ENCODE measurements at regions not wholly inside any gene's neighbourhood (a gene's known extent, or its start where the extent isn't known, plus 50 kb on each side); places are given as distances from the start of the nearest gene placed in this dataset.

DNA sequence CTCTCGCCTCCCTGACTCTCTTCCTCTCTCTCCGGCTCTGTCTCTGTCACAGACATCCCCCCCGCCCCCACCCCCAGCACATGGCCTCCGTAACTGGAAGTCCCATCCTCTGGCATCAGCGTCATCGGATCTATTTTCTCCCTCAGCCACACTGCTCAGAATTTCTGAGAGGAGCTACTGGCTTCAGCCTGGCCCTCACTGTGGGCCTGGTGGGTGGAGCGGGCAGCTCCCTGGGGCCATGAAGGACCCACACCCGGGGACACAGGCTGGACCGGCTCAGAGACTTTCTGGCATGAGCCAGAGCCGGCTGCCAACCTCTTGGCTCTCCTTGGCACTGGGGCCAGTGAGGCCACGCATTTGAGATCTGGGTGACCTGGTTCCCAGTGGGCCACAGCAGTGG is 61.2 kb upstream of the CASZ1 start:
- Histone ChIP-seq H3K36me3 (ENCODE audit: control insufficient read depth, insufficient read depth, low read length) (no peaks in the 10 kb centered on the region), H3K27me3 (ENCODE audit: control insufficient read depth, insufficient read depth, low read length) (peaks cover 7% of the 10 kb centered on the region), H3K4me3 (ENCODE audit: low read depth, low read length) (no peak overlapping the region)
- POLR2A ChIA-PET = no interaction called here
- DNase-seq (ENCODE audit: low read depth) = no peak
- TF ChIP-seq, protein P1, sequence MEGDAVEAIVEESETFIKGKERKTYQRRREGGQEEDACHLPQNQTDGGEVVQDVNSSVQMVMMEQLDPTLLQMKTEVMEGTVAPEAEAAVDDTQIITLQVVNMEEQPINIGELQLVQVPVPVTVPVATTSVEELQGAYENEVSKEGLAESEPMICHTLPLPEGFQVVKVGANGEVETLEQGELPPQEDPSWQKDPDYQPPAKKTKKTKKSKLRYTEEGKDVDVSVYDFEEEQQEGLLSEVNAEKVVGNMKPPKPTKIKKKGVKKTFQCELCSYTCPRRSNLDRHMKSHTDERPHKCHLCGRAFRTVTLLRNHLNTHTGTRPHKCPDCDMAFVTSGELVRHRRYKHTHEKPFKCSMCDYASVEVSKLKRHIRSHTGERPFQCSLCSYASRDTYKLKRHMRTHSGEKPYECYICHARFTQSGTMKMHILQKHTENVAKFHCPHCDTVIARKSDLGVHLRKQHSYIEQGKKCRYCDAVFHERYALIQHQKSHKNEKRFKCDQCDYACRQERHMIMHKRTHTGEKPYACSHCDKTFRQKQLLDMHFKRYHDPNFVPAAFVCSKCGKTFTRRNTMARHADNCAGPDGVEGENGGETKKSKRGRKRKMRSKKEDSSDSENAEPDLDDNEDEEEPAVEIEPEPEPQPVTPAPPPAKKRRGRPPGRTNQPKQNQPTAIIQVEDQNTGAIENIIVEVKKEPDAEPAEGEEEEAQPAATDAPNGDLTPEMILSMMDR (IDR thresholded peaks at IDR 0.05; ENCODE audit: insufficient read depth, low read depth, low read length) = no peak
- CTCF ChIA-PET = no interaction called here

DNA sequence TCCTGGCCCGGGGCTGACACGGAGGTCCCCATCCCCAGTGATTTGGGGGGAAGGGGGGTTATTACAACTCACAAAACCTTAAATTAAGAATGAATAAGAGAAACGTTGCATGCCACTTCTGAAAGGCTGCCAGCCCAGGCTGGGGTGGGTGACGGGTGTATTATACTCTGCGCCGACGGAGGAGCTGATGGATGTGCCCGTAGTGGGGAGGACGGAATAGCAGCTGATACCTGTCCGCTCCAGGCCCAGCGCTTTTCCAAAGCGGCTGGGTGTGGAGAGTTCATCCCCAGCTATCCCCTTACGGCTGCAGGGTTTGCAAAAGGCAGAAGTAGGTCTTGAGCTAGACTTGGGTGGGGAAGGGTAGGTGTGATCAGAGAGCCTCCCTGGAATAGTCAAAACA is 63.8 kb upstream of the CASZ1 start:
- H3K4me3 ChIP-seq (ENCODE audit: low read depth, low read length) = no peak overlapping the region
- peaks cover 19% of the 10 kb centered on the region for H3K27me3 ChIP-seq (ENCODE audit: control insufficient read depth, insufficient read depth, low read length)
- TF ChIP-seq, protein P1 (IDR thresholded peaks at IDR 0.05; ENCODE audit: insufficient read depth, low read depth, low read length) = no peak
- DNase-seq (ENCODE audit: low read depth) = no peak
- ChIA-PET CTCF (interaction anchor here (0.8 to 1.2 kb wide), 2 partner anchors 352 to 353 kb away, joined by 5 to 6 read pairs; no protein-coding TSS in a partner anchor), POLR2A (no interaction called here)
- no peaks in the 10 kb centered on the region for H3K36me3 ChIP-seq (ENCODE audit: control insufficient read depth, insufficient read depth, low read length)

DNA sequence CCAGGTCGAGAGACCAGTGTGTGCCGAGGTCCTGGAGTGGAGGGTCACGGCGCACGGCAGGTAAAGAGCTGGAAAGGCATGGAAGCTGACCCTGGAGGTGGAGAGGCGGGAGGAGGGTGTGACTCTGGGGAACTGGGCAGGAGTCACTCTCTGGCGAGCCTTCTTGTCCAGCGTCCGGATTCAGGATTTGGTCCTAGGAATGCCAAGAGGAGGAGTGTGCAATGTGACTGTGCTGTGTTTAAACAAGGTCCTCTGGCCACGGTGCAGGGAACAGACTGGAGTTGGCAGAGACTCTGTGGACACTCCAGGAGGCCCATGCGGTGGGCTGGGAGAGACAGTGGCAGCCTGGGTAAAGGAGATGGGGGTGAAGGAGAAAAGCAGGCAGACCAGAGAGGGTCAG is 64.2 kb upstream of the CASZ1 start:
- CTCF ChIA-PET = interaction anchor here (0.8 to 1.9 kb wide), 4 partner anchors 347 to 366 kb away, joined by 5 to 12 read pairs (median 6); no protein-coding TSS in a partner anchor

DNA sequence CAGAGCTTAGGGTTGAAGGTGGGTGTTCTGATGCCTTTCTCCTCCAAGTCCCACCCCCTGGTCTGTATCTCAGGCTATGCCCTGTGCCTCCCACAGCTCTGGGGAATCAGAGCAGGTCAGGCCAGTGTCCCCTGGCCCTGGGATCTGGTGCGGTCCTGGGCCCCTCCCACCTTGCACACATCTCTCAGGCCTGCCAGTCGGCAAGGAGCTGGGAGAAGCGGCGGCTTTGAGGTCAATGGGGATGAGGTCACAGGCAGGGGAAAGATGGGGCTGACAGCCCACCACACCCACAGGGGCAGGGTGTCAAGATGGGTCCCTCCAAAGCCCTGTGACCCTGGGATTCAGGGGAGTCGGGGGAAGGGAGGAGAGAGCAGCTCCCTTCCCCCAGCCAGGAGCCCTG is 65.4 kb upstream of the CASZ1 start:
- ChIA-PET POLR2A (no interaction called here), CTCF (interaction anchor here (1.1 to 1.9 kb wide), 4 partner anchors 348 to 367 kb away, joined by 3 to 12 read pairs (median 6); no protein-coding TSS in a partner anchor)
- no peak for DNase-seq (ENCODE audit: low read depth)

More for the DNA sequence above, 64.2 kb upstream of the CASZ1 start:
- peaks cover 19% of the 10 kb centered on the region for H3K27me3 ChIP-seq (ENCODE audit: control insufficient read depth, insufficient read depth, low read length)
- POLR2A ChIA-PET = no interaction called here
- DNase-seq (ENCODE audit: low read depth) = no peak
- TF ChIP-seq, protein P1 (IDR thresholded peaks at IDR 0.05; ENCODE audit: insufficient read depth, low read depth, low read length) = no peak
- H3K36me3 ChIP-seq (ENCODE audit: control insufficient read depth, insufficient read depth, low read length) = no peaks in the 10 kb centered on the region
- no peak overlapping the region for H3K4me3 ChIP-seq (ENCODE audit: low read depth, low read length)

DNA sequence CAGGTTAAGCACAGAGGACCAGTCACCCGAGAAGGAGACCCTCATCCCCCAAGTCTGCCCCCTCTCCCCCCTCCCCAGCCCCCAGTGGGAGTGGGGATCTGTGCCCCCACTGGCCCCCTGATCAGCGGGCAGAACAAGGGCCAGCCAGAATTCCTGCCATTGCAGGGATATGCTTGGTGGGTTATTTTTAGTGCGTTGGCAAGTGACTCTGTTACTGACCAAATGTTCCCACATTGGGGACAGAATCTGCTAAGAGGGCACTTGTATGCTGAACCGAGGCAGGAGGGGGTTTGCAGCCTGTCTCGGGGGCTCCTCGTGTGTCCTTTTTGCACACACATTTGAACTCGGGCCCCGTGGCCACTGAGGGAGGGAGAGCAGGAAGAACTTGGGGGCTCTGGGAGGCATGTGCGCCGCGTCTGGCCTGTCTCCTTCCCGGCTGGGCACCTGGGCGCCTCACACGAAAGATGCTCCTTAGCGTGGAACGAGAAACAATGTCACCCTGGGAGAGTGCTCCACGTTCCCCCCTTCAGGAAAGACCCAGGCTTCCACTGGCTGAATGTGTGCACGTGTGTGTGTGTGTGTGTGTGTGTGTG is 66.4 kb upstream of the CASZ1 start:
- ChIA-PET POLR2A (no interaction called here), CTCF (interaction anchor here (1.1 to 1.4 kb wide), 2 partner anchors 356 to 357 kb away, joined by 3 to 7 read pairs; no protein-coding TSS in a partner anchor)
- H3K4me3 ChIP-seq (ENCODE audit: low read depth, low read length) = no peak overlapping the region
- DNase-seq (ENCODE audit: low read depth) = no peak
- peaks cover 21% of the 10 kb centered on the region for H3K27me3 ChIP-seq (ENCODE audit: control insufficient read depth, insufficient read depth, low read length)
- no peaks in the 10 kb centered on the region for H3K36me3 ChIP-seq (ENCODE audit: control insufficient read depth, insufficient read depth, low read length)
- TF ChIP-seq, protein P1 (IDR thresholded peaks at IDR 0.05; ENCODE audit: insufficient read depth, low read depth, low read length) = no peak

More for the DNA sequence above, 65.4 kb upstream of the CASZ1 start:
- TF ChIP-seq, protein P1 (IDR thresholded peaks at IDR 0.05; ENCODE audit: insufficient read depth, low read depth, low read length) = no peak
- H3K36me3 ChIP-seq (ENCODE audit: control insufficient read depth, insufficient read depth, low read length) = no peaks in the 10 kb centered on the region
- no peak overlapping the region for H3K4me3 ChIP-seq (ENCODE audit: low read depth, low read length)
- peaks cover 22% of the 10 kb centered on the region for H3K27me3 ChIP-seq (ENCODE audit: control insufficient read depth, insufficient read depth, low read length)

All from BJ (cell line).